Activated B cell treated with CpG ODN at 0.5 μM for 24 hours (primary cell): ENCODE measurements at regions not wholly inside any gene's neighbourhood (a gene's known extent, or its start where the extent isn't known, plus 50 kb on each side); places are given as distances from the start of the nearest gene placed in this dataset.

Source experiments
- ATAC-seq: fragments of 200-7000 bp; cut with Tn5 transposase; one replicate; pipeline ENCODE4 v1.10.0; 2021; ENCODE audit warnings: low read depth, mild to moderate bottlenecking, moderate library complexity
- CTCF ChIA-PET: fragments of 350-600 bp; sonication (Branson Sonifier 250); formaldehyde crosslinking; loops from one replicate; lab custom pipeline; 2021; ENCODE audit warnings: antibody characterized with exemption; lab: Charles Lee
- POLR2A ChIA-PET: fragments of 350-600 bp; sonication (Branson Sonifier 250); formaldehyde crosslinking; loops from one replicate; lab custom pipeline; 2021; ENCODE audit warnings: antibody characterized with exemption; lab: Charles Lee
- DNase-seq: peaks from one replicate; pipeline ENCODE4 v3.0.0; 2022
- H3K27ac Mint-ChIP-seq: one replicate; pipeline ENCODE4 v1.8.0; 2020; ENCODE audit warnings: mixed read lengths
- H3K27me3 Mint-ChIP-seq: one replicate; pipeline ENCODE4 v1.8.0; 2021; ENCODE audit warnings: mixed read lengths
- H3K36me3 Mint-ChIP-seq: one replicate; pipeline ENCODE4 v1.8.0; 2021; ENCODE audit warnings: low read depth, mixed read lengths
- H3K4me1 Mint-ChIP-seq: one replicate; pipeline ENCODE4 v1.8.0; 2021; ENCODE audit warnings: mixed read lengths
- H3K4me3 Mint-ChIP-seq: one replicate; pipeline ENCODE4 v1.8.0; 2020; ENCODE audit warnings: mild to moderate bottlenecking, mixed read lengths
- H3K9me3 Mint-ChIP-seq: one replicate; pipeline ENCODE4 v1.8.0; 2020; ENCODE audit warnings: mixed read lengths
- CTCF ChIP-seq: fragments of 200-600 bp; IDR thresholded peaks from one replicate; pipeline ENCODE4 v1.8.0; 2022; ENCODE audit warnings: antibody characterized with exemption, mild to moderate bottlenecking
- intact Hi-C: fragments of 100-400 bp; cut with micrococcal nuclease; formaldehyde crosslinking; loops from one replicate; pipeline ENCODE4 v1.15.1; 2024

- POLR2A ChIA-PET, result no interaction called here
- H3K36me3 Mint-ChIP-seq, result no peaks in the 10 kb centered on the region
Observed at GRCh38 chr10:8401531-8401930, 347.0 kb downstream of the GATA3 start.

GRCh38 chr10:8402576-8402975 is 348.1 kb downstream of the GATA3 start:
- Mint-ChIP-seq H3K27ac (no peak overlapping the region), H3K4me3 (no peak overlapping the region), H3K9me3 (no peaks in the 10 kb centered on the region), H3K36me3 (no peaks in the 10 kb centered on the region), H3K27me3 (peaks cover 3% of the 10 kb centered on the region), H3K4me1 (peaks cover 16% of the 10 kb centered on the region)
- intact Hi-C loops, result no loop called here
- DNase-seq, result no peak
- no peak for ATAC-seq
- TF ChIP-seq CTCF, result no peak
- POLR2A ChIA-PET, result no interaction called here
- CTCF ChIA-PET, result no interaction called here

More at GRCh38 chr10:8401531-8401930, 347.0 kb downstream of the GATA3 start:
- no peak for TF ChIP-seq CTCF
- DNase-seq, result no peak
- no peak for ATAC-seq
- H3K4me1 Mint-ChIP-seq, result peaks cover 16% of the 10 kb centered on the region
- H3K9me3 Mint-ChIP-seq, result peaks cover 2% of the 10 kb centered on the region
- no peak overlapping the region for H3K27ac Mint-ChIP-seq
- no peak overlapping the region for H3K4me3 Mint-ChIP-seq
- peaks cover 2% of the 10 kb centered on the region for H3K27me3 Mint-ChIP-seq
- intact Hi-C loops, result no loop called here
- CTCF ChIA-PET, result no interaction called here

GRCh38 chr10:8403711-8404371 is 349.4 kb downstream of the GATA3 start:
- DNase-seq (no peak), ATAC-seq (no peak)
- Mint-ChIP-seq H3K9me3 (no peaks in the 10 kb centered on the region), H3K4me1 (peaks cover 16% of the 10 kb centered on the region), H3K36me3 (no peaks in the 10 kb centered on the region), H3K27ac (no peak overlapping the region), H3K4me3 (no peak overlapping the region), H3K27me3 (peaks cover 3% of the 10 kb centered on the region)
- POLR2A ChIA-PET, result no interaction called here
- CTCF ChIA-PET, result no interaction called here
- no peak for TF ChIP-seq CTCF
- intact Hi-C loops, result no loop called here

GRCh38 chr10:8404721-8405120 is 350.2 kb downstream of the GATA3 start:
- Mint-ChIP-seq H3K27me3 (peaks cover 3% of the 10 kb centered on the region), H3K4me1 (peaks cover 16% of the 10 kb centered on the region), H3K4me3 (no peak overlapping the region), H3K27ac (no peak overlapping the region), H3K9me3 (no peaks in the 10 kb centered on the region), H3K36me3 (no peaks in the 10 kb centered on the region)
- ATAC-seq (no peak), DNase-seq (no peak)
- intact Hi-C loops, result no loop called here
- POLR2A ChIA-PET, result no interaction called here
- CTCF ChIA-PET, result no interaction called here
- TF ChIP-seq CTCF, result no peak

GRCh38 chr10:8405596-8405995 is 351.1 kb downstream of the GATA3 start:
- Mint-ChIP-seq H3K4me3 (no peak overlapping the region), H3K36me3 (no peaks in the 10 kb centered on the region), H3K27me3 (peaks cover 1% of the 10 kb centered on the region), H3K9me3 (no peaks in the 10 kb centered on the region), H3K4me1 (peaks cover 16% of the 10 kb centered on the region), H3K27ac (no peak overlapping the region)
- no peak for TF ChIP-seq CTCF
- CTCF ChIA-PET, result interaction anchor here (0.5 kb wide), 1 partner anchor 12 kb away, joined by 3 read pairs; no protein-coding TSS in a partner anchor
- no peak for ATAC-seq
- POLR2A ChIA-PET, result no interaction called here
- intact Hi-C loops, result no loop called here
- no peak for DNase-seq
